Parathyroid adenoma (tissue), 2 donors: ENCODE measurements at regions not wholly inside any gene's neighbourhood (a gene's known extent, or its start where the extent isn't known, plus 50 kb on each side); places are given as distances from the start of the nearest gene placed in this dataset.

Experiments
- H2AFZ ChIP-seq: fragments of 300-600 bp; sonication (generic); one replicate; pipeline ENCODE4 v1.7.0; 2017; ENCODE audit warnings: antibody characterized with exemption, mild to moderate bottlenecking
- H3K27ac ChIP-seq: fragments of 300-600 bp; sonication (generic); one replicate; pipeline ENCODE4 v1.7.0; 2017
- H3K27me3 ChIP-seq: fragments of 300-600 bp; sonication (generic); one replicate; pipeline ENCODE4 v1.7.0; 2017; ENCODE audit warnings: low read length; ENCODE audit not compliant: control insufficient read depth, insufficient read depth
- H3K36me3 ChIP-seq: fragments of 300-600 bp; sonication (generic); one replicate; pipeline ENCODE4 v1.7.0; 2017; ENCODE audit warnings: low read length; ENCODE audit not compliant: control insufficient read depth, insufficient read depth
- H3K4me1 ChIP-seq: fragments of 300-600 bp; sonication (generic); one replicate; pipeline ENCODE4 v1.7.0; 2017; ENCODE audit warnings: control low read depth
- H3K4me2 ChIP-seq: fragments of 300-600 bp; sonication (generic); one replicate; pipeline ENCODE4 v1.7.0; 2017; ENCODE audit warnings: low read length
- H3K4me3 ChIP-seq: fragments of 300-600 bp; sonication (generic); one replicate; pipeline ENCODE4 v1.7.0; 2017; ENCODE audit warnings: low read depth, low read length
- H3K79me2 ChIP-seq: fragments of 300-600 bp; sonication (generic); one replicate; pipeline ENCODE4 v1.7.0; 2017; ENCODE audit warnings: control low read depth
- H3K9ac ChIP-seq: fragments of 300-600 bp; sonication (generic); one replicate; pipeline ENCODE4 v1.7.0; 2017; ENCODE audit warnings: mild to moderate bottlenecking
- H3K9me3 ChIP-seq: fragments of 300-600 bp; sonication (generic); one replicate; pipeline ENCODE4 v1.7.0; 2017; ENCODE audit warnings: low read length; ENCODE audit not compliant: control insufficient read depth
- TF ChIP-seq, protein P1 (sequence below): fragments of 300-600 bp; sonication (generic); IDR thresholded peaks from one replicate; pipeline ENCODE4 v1.7.0; 2017; ENCODE audit warnings: antibody characterized with exemption, mild to moderate bottlenecking
- donor health status: primary hyperparathyroidism.

DNA sequence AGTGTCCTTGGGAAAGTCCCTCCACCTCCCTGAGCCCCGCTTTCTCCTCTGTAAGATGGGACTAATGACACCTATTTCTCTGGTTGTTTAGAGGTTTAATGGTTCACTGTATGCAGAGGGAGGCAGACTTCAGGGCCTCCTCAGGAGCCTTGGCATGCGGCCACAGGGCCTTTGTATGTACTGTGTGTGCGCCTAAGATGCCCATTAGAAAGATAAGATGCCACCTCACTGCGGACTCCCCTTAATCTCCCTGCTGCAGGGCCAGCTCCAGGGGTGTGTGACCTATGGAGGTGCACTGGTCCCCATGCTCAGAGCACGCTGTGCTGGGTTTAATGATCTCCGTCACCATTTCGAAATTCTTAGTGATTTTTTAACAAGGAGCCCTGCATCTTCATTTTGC, 59.3 kb downstream of the TMEM235 start:
- Histone ChIP-seq H3K4me1 (no peaks in the 10 kb centered on the region), H3K9me3 (no peaks in the 10 kb centered on the region)

More for the DNA sequence above, 59.3 kb downstream of the TMEM235 start:
- Histone ChIP-seq H3K27me3 (no peaks in the 10 kb centered on the region), H3K9ac (no peak overlapping the region), H3K4me2 (no peak overlapping the region), H3K27ac (no peak overlapping the region), H2AFZ (no peak overlapping the region), H3K4me3 (no peak overlapping the region), H3K36me3 (no peaks in the 10 kb centered on the region), H3K79me2 (no peaks in the 10 kb centered on the region)
- TF ChIP-seq, protein P1, sequence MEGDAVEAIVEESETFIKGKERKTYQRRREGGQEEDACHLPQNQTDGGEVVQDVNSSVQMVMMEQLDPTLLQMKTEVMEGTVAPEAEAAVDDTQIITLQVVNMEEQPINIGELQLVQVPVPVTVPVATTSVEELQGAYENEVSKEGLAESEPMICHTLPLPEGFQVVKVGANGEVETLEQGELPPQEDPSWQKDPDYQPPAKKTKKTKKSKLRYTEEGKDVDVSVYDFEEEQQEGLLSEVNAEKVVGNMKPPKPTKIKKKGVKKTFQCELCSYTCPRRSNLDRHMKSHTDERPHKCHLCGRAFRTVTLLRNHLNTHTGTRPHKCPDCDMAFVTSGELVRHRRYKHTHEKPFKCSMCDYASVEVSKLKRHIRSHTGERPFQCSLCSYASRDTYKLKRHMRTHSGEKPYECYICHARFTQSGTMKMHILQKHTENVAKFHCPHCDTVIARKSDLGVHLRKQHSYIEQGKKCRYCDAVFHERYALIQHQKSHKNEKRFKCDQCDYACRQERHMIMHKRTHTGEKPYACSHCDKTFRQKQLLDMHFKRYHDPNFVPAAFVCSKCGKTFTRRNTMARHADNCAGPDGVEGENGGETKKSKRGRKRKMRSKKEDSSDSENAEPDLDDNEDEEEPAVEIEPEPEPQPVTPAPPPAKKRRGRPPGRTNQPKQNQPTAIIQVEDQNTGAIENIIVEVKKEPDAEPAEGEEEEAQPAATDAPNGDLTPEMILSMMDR, result no peak
